Vagina (tissue), 2 donors: ENCODE measurements at regions not wholly inside any gene's neighbourhood (a gene's known extent, or its start where the extent isn't known, plus 50 kb on each side); places are given as distances from the start of the nearest gene placed in this dataset.

Source experiments
- DNase-seq, 2 donors: peaks; one replicate each; pipeline ENCODE4 v3.0.0-alpha.2; 2017; ENCODE audit errors: extremely low spot score in 2 of 2
- H3K27ac ChIP-seq: fragments of 200-600 bp; sonication (generic); one replicate; pipeline ENCODE4 v1.5.1; 2019
- H3K27me3 ChIP-seq: fragments of 200-600 bp; sonication (generic); one replicate; pipeline ENCODE4 v1.5.1; 2019
- H3K36me3 ChIP-seq, 2 donors: fragments of 200-600 bp; sonication (generic); one replicate each; pipeline ENCODE4 v1.5.1; 2017 to 2019
- H3K4me1 ChIP-seq: fragments of 200-600 bp; sonication (generic); one replicate; pipeline ENCODE4 v1.5.1; 2019
- H3K4me3 ChIP-seq, 2 donors: fragments of 200-600 bp; sonication (generic); 1 replicate in 1 of 2; 2 replicates in 1 of 2; pipeline ENCODE4 v1.5.1; 2016 to 2019
- H3K9me3 ChIP-seq: fragments of 200-600 bp; sonication (generic); one replicate; pipeline ENCODE4 v1.5.1; 2019
- POLR2A ChIP-seq, 2 donors: fragments of 450-650 bp; IDR thresholded peaks; one replicate each; pipeline ENCODE4 v1.6.1; 2017; ENCODE audit warnings: antibody characterized with exemption in 2 of 2, mild to moderate bottlenecking in 2 of 2, moderate library complexity in 2 of 2
- POLR2AphosphoS5 ChIP-seq, 2 donors: sonication (generic); formaldehyde crosslinking; IDR thresholded peaks; one replicate each; pipeline ENCODE4 v1.9.0; 2017; ENCODE audit warnings: antibody characterized with exemption in 2 of 2, mild to moderate bottlenecking in 2 of 2, low read depth in 1 of 2; ENCODE audit not compliant: insufficient read depth in 1 of 2
- intact Hi-C: fragments of 100-400 bp; cut with DNase I; formaldehyde crosslinking; loops from one replicate; pipeline ENCODE4 v1.15.1; 2023
- TF ChIP-seq, protein P1 (sequence below), 3 experiments: fragments of 450-650 bp in 2 of 3; fragments of 200-600 bp in 1 of 3; sonication (generic) in 1 of 3; IDR thresholded peaks; one replicate each; pipeline ENCODE4 v1.5.1; 2017 to 2019; ENCODE audit warnings: antibody characterized with exemption in 3 of 3, mild to moderate bottlenecking in 2 of 3, moderate library complexity in 2 of 3

DNA sequence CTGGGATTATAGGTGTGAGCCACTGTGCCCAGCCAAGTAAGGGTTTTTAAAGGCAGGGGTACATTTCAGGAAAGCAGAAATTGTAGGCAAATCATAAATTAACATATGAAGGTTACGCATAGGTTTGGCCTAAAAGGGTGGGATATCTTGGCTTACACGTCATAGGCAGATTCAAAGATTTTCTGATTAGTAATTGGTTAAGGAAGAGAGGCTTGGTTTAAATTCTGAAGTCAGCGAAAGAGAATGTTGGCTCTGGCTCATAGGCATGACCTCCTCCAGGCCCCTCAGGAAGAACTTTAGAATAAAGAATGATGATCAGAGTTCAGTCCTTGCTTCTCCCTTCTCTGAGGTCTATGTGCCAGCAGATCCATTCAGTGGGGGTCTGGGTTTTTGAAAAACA lies 124.8 kb upstream of the RBBP6 start:
- H3K27me3 ChIP-seq: no peaks in the 10 kb centered on the region
- H3K9me3 ChIP-seq: no peaks in the 10 kb centered on the region
- DNase-seq: no peak
- H3K36me3 ChIP-seq: no peaks in the 10 kb centered on the region
- H3K27ac ChIP-seq: no peak overlapping the region
- TF ChIP-seq POLR2A (IDR thresholded peaks at IDR 0.05) (no peak), POLR2AphosphoS5 (IDR thresholded peaks at IDR 0.05; ENCODE audit: insufficient read depth in 1 of 2, low read depth in 1 of 2) (no peak)
- TF ChIP-seq, protein P1, sequence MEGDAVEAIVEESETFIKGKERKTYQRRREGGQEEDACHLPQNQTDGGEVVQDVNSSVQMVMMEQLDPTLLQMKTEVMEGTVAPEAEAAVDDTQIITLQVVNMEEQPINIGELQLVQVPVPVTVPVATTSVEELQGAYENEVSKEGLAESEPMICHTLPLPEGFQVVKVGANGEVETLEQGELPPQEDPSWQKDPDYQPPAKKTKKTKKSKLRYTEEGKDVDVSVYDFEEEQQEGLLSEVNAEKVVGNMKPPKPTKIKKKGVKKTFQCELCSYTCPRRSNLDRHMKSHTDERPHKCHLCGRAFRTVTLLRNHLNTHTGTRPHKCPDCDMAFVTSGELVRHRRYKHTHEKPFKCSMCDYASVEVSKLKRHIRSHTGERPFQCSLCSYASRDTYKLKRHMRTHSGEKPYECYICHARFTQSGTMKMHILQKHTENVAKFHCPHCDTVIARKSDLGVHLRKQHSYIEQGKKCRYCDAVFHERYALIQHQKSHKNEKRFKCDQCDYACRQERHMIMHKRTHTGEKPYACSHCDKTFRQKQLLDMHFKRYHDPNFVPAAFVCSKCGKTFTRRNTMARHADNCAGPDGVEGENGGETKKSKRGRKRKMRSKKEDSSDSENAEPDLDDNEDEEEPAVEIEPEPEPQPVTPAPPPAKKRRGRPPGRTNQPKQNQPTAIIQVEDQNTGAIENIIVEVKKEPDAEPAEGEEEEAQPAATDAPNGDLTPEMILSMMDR (IDR thresholded peaks at IDR 0.05): no peak
- H3K4me3 ChIP-seq: no peak overlapping the region
- H3K4me1 ChIP-seq: no peaks in the 10 kb centered on the region
- intact Hi-C loops: no loop called here

DNA sequence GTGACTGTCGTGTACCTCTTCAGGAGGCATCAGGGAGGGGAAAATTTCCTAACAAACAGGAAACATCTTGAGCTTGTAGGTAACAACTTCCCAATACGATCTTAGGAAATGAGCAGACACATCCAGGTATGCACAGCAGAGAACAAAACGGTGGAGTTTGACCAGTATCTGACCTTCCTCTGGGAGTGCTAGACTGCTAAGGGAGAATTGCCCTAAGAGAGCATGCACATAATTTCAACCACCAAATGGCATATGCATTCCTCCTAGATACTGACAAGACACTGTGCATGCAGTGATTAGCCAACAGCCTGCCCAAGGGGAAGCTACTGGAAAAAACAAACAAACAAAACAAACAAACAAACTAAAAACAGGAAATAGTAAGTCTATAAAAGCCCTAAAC lies 120.6 kb upstream of the RBBP6 start:
- Histone ChIP-seq H3K27me3 (no peaks in the 10 kb centered on the region), H3K27ac (no peak overlapping the region), H3K4me3 (no peak overlapping the region), H3K36me3 (no peaks in the 10 kb centered on the region), H3K4me1 (no peaks in the 10 kb centered on the region), H3K9me3 (no peaks in the 10 kb centered on the region)
- TF ChIP-seq, protein P1 (IDR thresholded peaks at IDR 0.05): no peak
- TF ChIP-seq POLR2AphosphoS5 (IDR thresholded peaks at IDR 0.05; ENCODE audit: insufficient read depth in 1 of 2, low read depth in 1 of 2) (no peak), POLR2A (IDR thresholded peaks at IDR 0.05) (no peak)
- intact Hi-C loops: no loop called here
- DNase-seq: no peak

DNA sequence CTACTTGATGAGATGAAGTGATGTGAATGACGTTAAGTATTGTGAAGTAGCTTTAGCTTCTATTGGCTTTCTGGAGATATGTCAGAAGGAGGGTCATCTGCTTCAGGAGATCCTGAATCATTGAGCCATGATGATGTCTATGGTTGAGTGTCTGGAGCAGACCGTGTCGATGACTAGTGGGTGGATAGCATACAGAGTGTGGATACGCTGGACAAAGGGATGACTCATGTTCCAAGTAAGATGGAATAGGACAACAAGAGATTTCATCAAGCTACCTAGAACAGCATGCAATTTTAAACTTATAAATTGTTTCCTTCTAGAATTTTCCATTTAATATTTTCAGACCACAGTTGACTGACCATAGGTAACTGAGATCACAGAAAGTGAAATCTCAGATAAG lies 116.1 kb upstream of the RBBP6 start:
- intact Hi-C loops: no loop called here
- H3K27me3 ChIP-seq: no peaks in the 10 kb centered on the region
- H3K4me1 ChIP-seq: no peaks in the 10 kb centered on the region
- no peak overlapping the region for H3K27ac ChIP-seq
- no peak for DNase-seq
- H3K4me3 ChIP-seq: no peak overlapping the region
- TF ChIP-seq POLR2A (IDR thresholded peaks at IDR 0.05) (no peak), POLR2AphosphoS5 (IDR thresholded peaks at IDR 0.05; ENCODE audit: insufficient read depth in 1 of 2, low read depth in 1 of 2) (no peak)
- TF ChIP-seq, protein P1 (IDR thresholded peaks at IDR 0.05): no peak
- no peaks in the 10 kb centered on the region for H3K36me3 ChIP-seq
- no peaks in the 10 kb centered on the region for H3K9me3 ChIP-seq

DNA sequence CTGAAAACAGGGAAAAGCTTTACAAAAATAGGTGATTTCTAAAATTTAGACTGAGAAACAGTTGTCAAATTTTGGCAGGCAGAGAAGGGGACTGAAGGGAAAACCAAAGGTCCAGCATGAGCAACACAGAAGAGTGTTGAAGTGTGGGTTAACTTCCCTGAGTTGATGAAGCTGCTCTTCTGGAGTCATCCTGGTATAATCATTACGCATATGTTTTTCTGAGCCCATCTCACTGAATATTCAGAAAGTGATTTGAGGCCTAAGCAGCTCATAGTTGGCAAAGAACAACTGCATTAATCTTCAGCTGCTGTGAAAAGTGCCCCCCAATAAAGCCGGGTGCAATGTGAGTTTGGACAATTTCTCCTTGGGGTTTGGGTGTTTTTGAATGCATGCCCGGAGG lies 115.0 kb upstream of the RBBP6 start:
- Histone ChIP-seq H3K27me3 (no peaks in the 10 kb centered on the region), H3K36me3 (no peaks in the 10 kb centered on the region), H3K27ac (no peak overlapping the region), H3K4me3 (no peak overlapping the region), H3K4me1 (no peaks in the 10 kb centered on the region), H3K9me3 (no peaks in the 10 kb centered on the region)
- intact Hi-C loops: no loop called here
- TF ChIP-seq, protein P1 (IDR thresholded peaks at IDR 0.05): no peak
- TF ChIP-seq POLR2AphosphoS5 (IDR thresholded peaks at IDR 0.05; ENCODE audit: insufficient read depth in 1 of 2, low read depth in 1 of 2) (no peak), POLR2A (IDR thresholded peaks at IDR 0.05) (no peak)
- no peak for DNase-seq

DNA sequence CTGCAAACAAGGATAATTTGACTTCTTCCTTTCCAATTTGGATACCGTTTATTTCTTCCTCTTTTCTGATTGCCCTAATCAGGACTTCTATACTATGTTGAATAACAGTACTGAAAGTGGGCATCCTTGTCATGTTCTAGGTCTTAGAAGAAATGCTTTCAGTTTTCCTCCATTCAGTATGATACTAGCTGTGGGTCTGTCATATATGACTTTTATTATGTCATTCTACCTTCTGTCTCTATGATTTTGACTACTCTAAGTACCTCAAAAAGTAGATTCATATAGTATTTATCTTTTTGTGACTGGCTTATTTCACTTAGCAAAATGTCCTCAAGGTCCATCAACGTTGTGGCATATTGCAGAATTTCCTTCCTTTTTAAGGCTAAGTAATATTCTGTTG lies 111.5 kb upstream of the RBBP6 start:
- TF ChIP-seq POLR2A (IDR thresholded peaks at IDR 0.05) (no peak), POLR2AphosphoS5 (IDR thresholded peaks at IDR 0.05; ENCODE audit: insufficient read depth in 1 of 2, low read depth in 1 of 2) (no peak)
- TF ChIP-seq, protein P1 (IDR thresholded peaks at IDR 0.05): no peak
- Histone ChIP-seq H3K36me3 (no peaks in the 10 kb centered on the region), H3K27ac (no peak overlapping the region), H3K4me3 (no peak overlapping the region), H3K4me1 (no peaks in the 10 kb centered on the region), H3K9me3 (no peaks in the 10 kb centered on the region), H3K27me3 (no peaks in the 10 kb centered on the region)
- intact Hi-C loops: no loop called here
- DNase-seq: no peak
